PFSK-1 (cell line): ENCODE measurements at regions not wholly inside any gene's neighbourhood (a gene's known extent, or its start where the extent isn't known, plus 50 kb on each side); places are given as distances from the start of the nearest gene placed in this dataset.

Experiments
- POLR2AphosphoS5 ChIP-seq: IDR thresholded peaks from 2 replicates; pipeline ENCODE4 v1.6.1; 2012; ENCODE audit warnings: low read depth, mild to moderate bottlenecking, control low read depth, low read length, moderate library complexity
- TAF1 ChIP-seq: IDR thresholded peaks from 2 replicates; pipeline ENCODE4 v1.6.1; 2012; ENCODE audit warnings: low read length, control low read depth, borderline replicate concordance; ENCODE audit not compliant: insufficient read depth
- TF ChIP-seq, protein P1 (sequence below), 2 experiments: IDR thresholded peaks; 2 replicates each; pipeline versions ENCODE4 v1.6.1 to v1.8.0; 2011 to 2012; ENCODE audit warnings: low read depth in 2 of 2, low read length in 2 of 2, control low read depth in 1 of 2, inconsistent platforms in 1 of 2, mild to moderate bottlenecking in 1 of 2, moderate library complexity in 1 of 2; ENCODE audit not compliant: insufficient read depth in 1 of 2

- TF ChIP-seq TAF1: no peak
- no peak for TF ChIP-seq POLR2AphosphoS5
- TF ChIP-seq, protein P1, sequence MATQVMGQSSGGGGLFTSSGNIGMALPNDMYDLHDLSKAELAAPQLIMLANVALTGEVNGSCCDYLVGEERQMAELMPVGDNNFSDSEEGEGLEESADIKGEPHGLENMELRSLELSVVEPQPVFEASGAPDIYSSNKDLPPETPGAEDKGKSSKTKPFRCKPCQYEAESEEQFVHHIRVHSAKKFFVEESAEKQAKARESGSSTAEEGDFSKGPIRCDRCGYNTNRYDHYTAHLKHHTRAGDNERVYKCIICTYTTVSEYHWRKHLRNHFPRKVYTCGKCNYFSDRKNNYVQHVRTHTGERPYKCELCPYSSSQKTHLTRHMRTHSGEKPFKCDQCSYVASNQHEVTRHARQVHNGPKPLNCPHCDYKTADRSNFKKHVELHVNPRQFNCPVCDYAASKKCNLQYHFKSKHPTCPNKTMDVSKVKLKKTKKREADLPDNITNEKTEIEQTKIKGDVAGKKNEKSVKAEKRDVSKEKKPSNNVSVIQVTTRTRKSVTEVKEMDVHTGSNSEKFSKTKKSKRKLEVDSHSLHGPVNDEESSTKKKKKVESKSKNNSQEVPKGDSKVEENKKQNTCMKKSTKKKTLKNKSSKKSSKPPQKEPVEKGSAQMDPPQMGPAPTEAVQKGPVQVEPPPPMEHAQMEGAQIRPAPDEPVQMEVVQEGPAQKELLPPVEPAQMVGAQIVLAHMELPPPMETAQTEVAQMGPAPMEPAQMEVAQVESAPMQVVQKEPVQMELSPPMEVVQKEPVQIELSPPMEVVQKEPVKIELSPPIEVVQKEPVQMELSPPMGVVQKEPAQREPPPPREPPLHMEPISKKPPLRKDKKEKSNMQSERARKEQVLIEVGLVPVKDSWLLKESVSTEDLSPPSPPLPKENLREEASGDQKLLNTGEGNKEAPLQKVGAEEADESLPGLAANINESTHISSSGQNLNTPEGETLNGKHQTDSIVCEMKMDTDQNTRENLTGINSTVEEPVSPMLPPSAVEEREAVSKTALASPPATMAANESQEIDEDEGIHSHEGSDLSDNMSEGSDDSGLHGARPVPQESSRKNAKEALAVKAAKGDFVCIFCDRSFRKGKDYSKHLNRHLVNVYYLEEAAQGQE (IDR thresholded peaks at IDR 0.05; ENCODE audit: insufficient read depth in 1 of 2, low read depth in 2 of 2, low read length in 2 of 2): no peak
Observed at GRCh38 chrX:13250826-13251580, 68.8 kb downstream of the ATXN3L start.
